Loucy (cell line): ENCODE measurements at regions not wholly inside any gene's neighbourhood (a gene's known extent, or its start where the extent isn't known, plus 50 kb on each side); places are given as distances from the start of the nearest gene placed in this dataset.

ENCODE experiments used
- CTCF ChIP-seq: fragments of 200-600 bp; sonication (generic); conservative IDR thresholded peaks from 2 replicates; pipeline ENCODE4 v1.5.1; 2014; ENCODE audit warnings: mild to moderate bottlenecking, antibody characterized with exemption, low read length
- EZH2phosphoT487 ChIP-seq: fragments of 200-600 bp; IDR thresholded peaks from 2 replicates; pipeline ENCODE4 v1.6.1; 2018; ENCODE audit warnings: antibody characterized with exemption, mild to moderate bottlenecking, moderate library complexity, borderline replicate concordance

GRCh38 chr2:217367464-217367863, 507.6 kb upstream of the TNP1 start:
- TF ChIP-seq CTCF (no peak), EZH2phosphoT487 (no peak)
